HEK293T (cell line): ENCODE measurements at regions not wholly inside any gene's neighbourhood (a gene's known extent, or its start where the extent isn't known, plus 50 kb on each side); places are given as distances from the start of the nearest gene placed in this dataset.

Experiments used
- CTCF ChIA-PET: fragments of 350-600 bp; formaldehyde crosslinking; extraction: SDS; loops from one replicate; lab custom pipeline; 2021; ENCODE audit warnings: antibody characterized with exemption, inconsistent platforms; lab: Yijun Ruan, JAX
- POLR2A ChIA-PET: fragments of 350-600 bp; formaldehyde crosslinking; extraction: SDS; loops from one replicate; lab custom pipeline; 2020; ENCODE audit warnings: antibody characterized with exemption, inconsistent platforms; lab: Yijun Ruan, JAX
- DNase-seq: peaks from one replicate; pipeline ENCODE4 v3.0.0; 2012; ENCODE audit warnings: mixed read lengths; ENCODE audit errors: extremely low spot score
- ARNT ChIP-seq: fragments of 450-650 bp; IDR thresholded peaks from 2 replicates; pipeline ENCODE4 v1.6.1; 2017; ENCODE audit warnings: mild to moderate bottlenecking
- BHLHE40 ChIP-seq: fragments of 450-650 bp; IDR thresholded peaks from 2 replicates; pipeline ENCODE4 v1.6.1; 2016; ENCODE audit warnings: mild to moderate bottlenecking, moderate library complexity, borderline replicate concordance
- CTBP1 ChIP-seq: fragments of 450-650 bp; IDR thresholded peaks from 2 replicates; pipeline ENCODE4 v1.6.1; 2016; ENCODE audit warnings: borderline replicate concordance
- ELF4 ChIP-seq: fragments of 450-650 bp; IDR thresholded peaks from 2 replicates; pipeline ENCODE4 v1.6.1; 2017; ENCODE audit warnings: antibody characterized with exemption
- FOXA1 ChIP-seq: fragments of 450-650 bp; IDR thresholded peaks from 2 replicates; pipeline ENCODE4 v1.6.1; 2016; ENCODE audit warnings: mild to moderate bottlenecking
- FOXK2 ChIP-seq: fragments of 450-650 bp; IDR thresholded peaks from 2 replicates; pipeline ENCODE4 v1.6.1; 2016; ENCODE audit warnings: mild to moderate bottlenecking
- FOXM1 ChIP-seq: fragments of 450-650 bp; IDR thresholded peaks from 2 replicates; pipeline ENCODE4 v1.6.1; 2017; ENCODE audit warnings: mild to moderate bottlenecking, borderline replicate concordance
- HDGF ChIP-seq: fragments of 450-650 bp; IDR thresholded peaks from 2 replicates; pipeline ENCODE4 v1.6.1; 2017; ENCODE audit warnings: antibody characterized with exemption, borderline replicate concordance
- L3MBTL2 ChIP-seq: fragments of 450-650 bp; conservative IDR thresholded peaks from 2 replicates; pipeline ENCODE4 v1.6.1; 2016; ENCODE audit warnings: mild to moderate bottlenecking
- LEF1 ChIP-seq: fragments of 450-650 bp; IDR thresholded peaks from 2 replicates; pipeline ENCODE4 v1.6.1; 2017; ENCODE audit warnings: mild to moderate bottlenecking, borderline replicate concordance
- NFRKB ChIP-seq: fragments of 450-650 bp; IDR thresholded peaks from 2 replicates; pipeline ENCODE4 v1.6.1; 2016; ENCODE audit warnings: mild to moderate bottlenecking, moderate library complexity
- PKNOX1 ChIP-seq: fragments of 450-650 bp; IDR thresholded peaks from 2 replicates; pipeline ENCODE4 v1.6.1; 2016
- SP1 ChIP-seq: fragments of 450-650 bp; IDR thresholded peaks from 2 replicates; pipeline ENCODE4 v1.6.1; 2017
- SUZ12 ChIP-seq: fragments of 450-650 bp; IDR thresholded peaks from 2 replicates; pipeline ENCODE4 v1.6.1; 2016; ENCODE audit warnings: mild to moderate bottlenecking
- TARDBP ChIP-seq: fragments of 450-650 bp; IDR thresholded peaks from 2 replicates; pipeline ENCODE4 v1.6.1; 2016
- ZNF384 ChIP-seq: fragments of 450-650 bp; IDR thresholded peaks from 2 replicates; pipeline ENCODE4 v1.6.1; 2016

- no peak for DNase-seq
- ChIA-PET POLR2A (no interaction called here), CTCF (no interaction called here)
- TF ChIP-seq PKNOX1 (no peak), FOXA1 (no peak)
These were observed 373.5 kb upstream of the MAP3K7 start for GRCh38 chr6:90960324-90960723.

GRCh38 chr6:90955246-90955645, 368.4 kb upstream of the MAP3K7 start:
- TF ChIP-seq ELF4 (no peak), SP1 (no peak), SUZ12 (no peak), L3MBTL2 (no peak), FOXA1 (no peak)
- DNase-seq, result no peak
- CTCF ChIA-PET, result no interaction called here
- POLR2A ChIA-PET, result no interaction called here

GRCh38 chr6:90953405-90954161, 366.7 kb upstream of the MAP3K7 start:
- CTCF ChIA-PET, result no interaction called here
- POLR2A ChIA-PET, result no interaction called here
- DNase-seq, result no peak
- TF ChIP-seq ARNT (no peak), BHLHE40 (no peak), L3MBTL2 (no peak), FOXA1 (no peak), ELF4 (no peak), LEF1 (no peak), FOXM1 (no peak), SUZ12 (no peak), PKNOX1 (no peak), ZNF384 (no peak), SP1 (no peak), HDGF (no peak), NFRKB (no peak), CTBP1 (no peak), FOXK2 (no peak), TARDBP (no peak)

GRCh38 chr6:90952176-90952575, 365.3 kb upstream of the MAP3K7 start:
- ChIA-PET CTCF (no interaction called here), POLR2A (no interaction called here)
- TF ChIP-seq HDGF (no peak), SP1 (no peak), PKNOX1 (no peak), LEF1 (no peak), ZNF384 (no peak), NFRKB (no peak), TARDBP (no peak), FOXK2 (no peak), L3MBTL2 (no peak), SUZ12 (no peak), FOXM1 (no peak), BHLHE40 (no peak), FOXA1 (no peak), ELF4 (no peak)
- DNase-seq, result no peak

GRCh38 chr6:90948540-90948939, 361.7 kb upstream of the MAP3K7 start:
- POLR2A ChIA-PET, result no interaction called here
- CTCF ChIA-PET, result interaction anchor here (0.6 kb wide), 1 partner anchor 11 kb away, joined by 3 read pairs; no protein-coding TSS in a partner anchor
- TF ChIP-seq FOXM1 (no peak), SUZ12 (no peak), PKNOX1 (no peak), FOXK2 (no peak), L3MBTL2 (no peak), ZNF384 (no peak), SP1 (no peak), TARDBP (no peak), BHLHE40 (no peak), ARNT (no peak), HDGF (no peak)
- no peak for DNase-seq
